ENCODE measurements at regions not wholly inside any gene's neighbourhood (a gene's known extent, or its start where the extent isn't known, plus 50 kb on each side); places are given as distances from the start of the nearest gene placed in this dataset.

DNA sequence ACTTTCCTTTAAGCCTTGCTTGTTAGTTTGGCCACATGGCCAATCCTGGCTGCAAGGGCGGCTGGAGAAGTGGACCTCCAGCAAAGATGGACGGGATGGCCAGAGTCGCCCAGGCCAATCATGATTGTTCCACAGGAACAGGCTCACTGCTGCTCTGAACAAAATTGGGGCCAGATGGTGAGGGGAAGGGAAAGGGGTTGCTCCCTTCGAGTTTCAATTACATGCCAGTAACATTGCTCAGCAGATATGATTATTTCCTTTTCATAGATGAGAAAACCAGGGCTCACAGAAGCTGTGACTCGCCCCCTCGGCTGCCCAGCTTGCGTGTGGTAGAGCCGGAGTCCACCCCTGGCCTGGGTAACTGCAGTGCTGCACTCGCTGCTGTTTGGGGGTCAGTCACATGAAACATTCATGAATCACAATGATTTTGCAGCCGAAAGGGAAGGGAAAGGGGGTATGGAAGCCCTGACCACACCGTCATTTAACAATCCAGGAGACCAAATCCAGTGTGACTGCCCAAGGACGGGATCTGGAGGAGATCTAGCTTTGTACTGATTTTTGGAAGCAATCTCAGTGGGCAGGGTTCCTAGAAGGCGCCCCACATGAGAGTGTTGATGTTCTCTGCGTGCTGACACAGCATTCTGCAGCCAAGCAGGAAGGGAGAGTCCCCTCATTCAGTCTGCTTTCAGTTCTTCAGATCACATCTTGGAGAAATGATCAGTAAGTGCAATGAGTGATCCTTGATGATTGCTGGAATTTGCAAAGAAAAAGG lies 77.3 kb upstream of the MSX1 start:
- TF ChIP-seq, protein P1, sequence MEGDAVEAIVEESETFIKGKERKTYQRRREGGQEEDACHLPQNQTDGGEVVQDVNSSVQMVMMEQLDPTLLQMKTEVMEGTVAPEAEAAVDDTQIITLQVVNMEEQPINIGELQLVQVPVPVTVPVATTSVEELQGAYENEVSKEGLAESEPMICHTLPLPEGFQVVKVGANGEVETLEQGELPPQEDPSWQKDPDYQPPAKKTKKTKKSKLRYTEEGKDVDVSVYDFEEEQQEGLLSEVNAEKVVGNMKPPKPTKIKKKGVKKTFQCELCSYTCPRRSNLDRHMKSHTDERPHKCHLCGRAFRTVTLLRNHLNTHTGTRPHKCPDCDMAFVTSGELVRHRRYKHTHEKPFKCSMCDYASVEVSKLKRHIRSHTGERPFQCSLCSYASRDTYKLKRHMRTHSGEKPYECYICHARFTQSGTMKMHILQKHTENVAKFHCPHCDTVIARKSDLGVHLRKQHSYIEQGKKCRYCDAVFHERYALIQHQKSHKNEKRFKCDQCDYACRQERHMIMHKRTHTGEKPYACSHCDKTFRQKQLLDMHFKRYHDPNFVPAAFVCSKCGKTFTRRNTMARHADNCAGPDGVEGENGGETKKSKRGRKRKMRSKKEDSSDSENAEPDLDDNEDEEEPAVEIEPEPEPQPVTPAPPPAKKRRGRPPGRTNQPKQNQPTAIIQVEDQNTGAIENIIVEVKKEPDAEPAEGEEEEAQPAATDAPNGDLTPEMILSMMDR (conservative IDR thresholded peaks at IDR 0.05): no peak
- no peak for TF ChIP-seq ZFX (IDR thresholded peaks at IDR 0.05)
